ENCODE measurements at regions not wholly inside any gene's neighbourhood (a gene's known extent, or its start where the extent isn't known, plus 50 kb on each side); places are given as distances from the start of the nearest gene placed in this dataset.

GRCh38 chr7:142332421-142332820 is 74.6 kb upstream of the PRSS58 start:
- no peak overlapping the region for H3K4me3 ChIP-seq (ENCODE audit: low read depth, low read length)
- TF ChIP-seq CTCF (IDR thresholded peaks at IDR 0.05; ENCODE audit: low read depth, low read length): no peak

- no peak for TF ChIP-seq CTCF (IDR thresholded peaks at IDR 0.05; ENCODE audit: low read depth, low read length)
- no peak overlapping the region for H3K4me3 ChIP-seq (ENCODE audit: low read depth, low read length)
These were observed 74.1 kb upstream of the PRSS58 start for GRCh38 chr7:142331941-142332340.

- no peak for TF ChIP-seq CTCF (IDR thresholded peaks at IDR 0.05; ENCODE audit: low read depth, low read length)
- no peak overlapping the region for H3K4me3 ChIP-seq (ENCODE audit: low read depth, low read length)
These were observed 71.4 kb upstream of the PRSS58 start for GRCh38 chr7:142329062-142329790.

GRCh38 chr7:142328551-142328950 is 70.7 kb upstream of the PRSS58 start:
- H3K4me3 ChIP-seq (ENCODE audit: low read depth, low read length): no peak overlapping the region

GRCh38 chr7:142327628-142328405 is 70.0 kb upstream of the PRSS58 start:
- H3K4me3 ChIP-seq (ENCODE audit: low read depth, low read length): no peak overlapping the region
- no peak for TF ChIP-seq CTCF (IDR thresholded peaks at IDR 0.05; ENCODE audit: low read depth, low read length)

More at GRCh38 chr7:142328551-142328950, 70.7 kb upstream of the PRSS58 start:
- TF ChIP-seq CTCF (IDR thresholded peaks at IDR 0.05; ENCODE audit: low read depth, low read length): no peak

GRCh38 chr7:142323706-142324105 is 65.8 kb upstream of the PRSS58 start:
- H3K4me3 ChIP-seq (ENCODE audit: low read depth, low read length): no peak overlapping the region
- no peak for TF ChIP-seq CTCF (IDR thresholded peaks at IDR 0.05; ENCODE audit: low read depth, low read length)

- no peak for TF ChIP-seq CTCF (IDR thresholded peaks at IDR 0.05; ENCODE audit: low read depth, low read length)
- H3K4me3 ChIP-seq (ENCODE audit: low read depth, low read length): no peak overlapping the region
These were observed 63.5 kb upstream of the PRSS58 start for GRCh38 chr7:142321391-142321790.
